ENCODE measurements at regions not wholly inside any gene's neighbourhood (a gene's known extent, or its start where the extent isn't known, plus 50 kb on each side); places are given as distances from the start of the nearest gene placed in this dataset.

DNA sequence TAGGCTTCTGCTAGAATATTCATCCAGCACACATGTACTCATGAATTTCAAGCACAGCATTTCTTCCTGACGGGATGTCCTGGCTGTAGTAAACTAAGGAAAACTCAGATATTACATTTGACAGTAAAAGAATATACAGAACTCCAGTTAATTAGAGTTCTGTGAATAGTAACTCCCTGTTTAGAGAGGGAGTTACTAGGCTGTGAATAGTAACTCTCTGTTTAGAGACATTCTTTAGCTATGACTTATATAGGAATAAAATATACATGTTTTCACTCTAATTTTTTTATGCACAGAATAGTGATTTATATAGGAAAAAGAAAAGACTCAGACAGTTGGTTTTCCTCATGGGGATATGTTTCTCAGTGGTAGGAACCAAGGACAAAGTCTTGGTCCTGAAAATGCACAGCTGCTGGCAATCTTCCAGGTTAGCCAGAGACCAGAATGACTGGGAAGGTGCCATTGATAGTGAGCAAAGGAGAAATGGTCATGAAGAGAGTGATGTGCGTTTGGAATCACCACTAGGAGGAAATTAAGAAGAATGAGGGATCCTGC lies 480.7 kb upstream of the THBS1 start:
- Histone ChIP-seq H3K9ac (ENCODE audit: insufficient read depth, low read depth, low read length) (no peak overlapping the region), H3K79me2 (ENCODE audit: insufficient read depth, low read length) (no peaks in the 10 kb centered on the region), H3K36me3 (replicated peaks in 1 of 2; ENCODE audit: control insufficient read depth in 1 of 2, insufficient read depth in 2 of 2, low read length in 2 of 2) (no peaks in the 10 kb centered on the region), H3K27me3 (ENCODE audit: control insufficient read depth in 1 of 2, insufficient read depth in 2 of 2, low read length in 2 of 2) (peaks cover 0 to 4% of the 10 kb centered on the region in 2 experiments; a peak in 1 of 5 replicates), H3K9me3 (ENCODE audit: low read length) (no peaks in the 10 kb centered on the region), H3K4me2 (ENCODE audit: low read depth, low read length) (no peak overlapping the region), H3K4me3 (replicated peaks in 1 of 3; ENCODE audit: insufficient read depth in 1 of 3, low read depth in 2 of 3, low read length in 3 of 3) (no peak overlapping the region), H3K4me1 (ENCODE audit: insufficient read depth, low read length) (no peaks in the 10 kb centered on the region), H4K20me1 (ENCODE audit: insufficient read depth, low read length) (no peaks in the 10 kb centered on the region), H3K27ac (ENCODE audit: extremely low read length, insufficient read depth, low read length) (no peak overlapping the region), H2AFZ (ENCODE audit: low read length) (no peak overlapping the region)
- no TSS peak for BruUV-seq (replicated peaks)
- no peak for FAIRE-seq
- CTCF ChIA-PET (ENCODE audit: low intra/inter-chr PET ratio, low total read pairs) = no interaction called here
- no peak for TF ChIP-seq PHF8 (CRISPR knock-in tag; IDR thresholded peaks at IDR 0.05)
- TF ChIP-seq, protein P1, sequence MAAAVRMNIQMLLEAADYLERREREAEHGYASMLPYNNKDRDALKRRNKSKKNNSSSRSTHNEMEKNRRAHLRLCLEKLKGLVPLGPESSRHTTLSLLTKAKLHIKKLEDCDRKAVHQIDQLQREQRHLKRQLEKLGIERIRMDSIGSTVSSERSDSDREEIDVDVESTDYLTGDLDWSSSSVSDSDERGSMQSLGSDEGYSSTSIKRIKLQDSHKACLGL (CRISPR knock-in tag; IDR thresholded peaks at IDR 0.05) = no peak
- TF ChIP-seq SAP130 (CRISPR knock-in tag; IDR thresholded peaks at IDR 0.05; ENCODE audit: low read depth) = no peak
- no peak for TF ChIP-seq ELF3 (CRISPR knock-in tag; IDR thresholded peaks at IDR 0.05)
- TF ChIP-seq ZMYM4 (CRISPR knock-in tag; IDR thresholded peaks at IDR 0.05) = no peak
- TF ChIP-seq ZNF263 (CRISPR knock-in tag; IDR thresholded peaks at IDR 0.05) = no peak
- TF ChIP-seq SALL2 (CRISPR knock-in tag; IDR thresholded peaks at IDR 0.05) = no peak
- intact Hi-C loops (cut with micrococcal nuclease; ENCODE audit: unreplicated experiment) (no loop called here), in situ Hi-C loops (cut with HindIII; ENCODE audit: extremely low pct_ligation_motif_present, low pct_unique_long_range_greater_than_20kb) (no loop called here)
- ATAC-seq = no peak
- 13% methylated on average over 2 of the region's 2 CpGs for whole genome bisulfite sequencing (ENCODE audit: low lambda C conversion rate)
- DNase-seq (ENCODE audit: low spot score) = no peak
- POLR2A ChIA-PET = no interaction called here

DNA sequence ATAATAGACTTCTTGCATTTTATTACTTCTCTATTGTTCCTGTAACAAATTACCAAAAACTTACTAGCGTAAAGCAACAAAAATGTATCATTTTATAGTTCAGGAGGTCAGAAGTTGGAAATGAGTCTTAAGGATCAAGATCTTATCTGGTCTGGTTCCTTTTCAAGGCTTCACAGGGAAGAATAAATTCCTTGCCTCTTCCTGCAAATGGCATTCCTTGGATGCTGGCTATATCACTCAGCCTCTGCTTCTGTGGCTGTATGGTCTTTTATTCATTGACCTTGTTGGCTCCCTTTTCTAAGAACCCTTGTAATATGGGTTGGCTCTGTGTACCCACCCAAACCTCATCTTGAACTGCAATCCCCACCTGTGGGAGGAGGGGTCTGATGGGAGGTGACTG lies 478.4 kb upstream of the THBS1 start:
- CTCF ChIA-PET (ENCODE audit: low intra/inter-chr PET ratio, low total read pairs) = no interaction called here
- DNase-seq (ENCODE audit: low spot score) = no peak
- POLR2A ChIA-PET = no interaction called here
- H3K36me3 ChIP-seq (replicated peaks in 1 of 2; ENCODE audit: control insufficient read depth in 1 of 2, insufficient read depth in 2 of 2, low read length in 2 of 2) = no peaks in the 10 kb centered on the region
- no TSS peak for BruUV-seq (replicated peaks)
- no peak overlapping the region for H3K4me3 ChIP-seq (replicated peaks in 1 of 3; ENCODE audit: insufficient read depth in 1 of 3, low read depth in 2 of 3, low read length in 3 of 3)
- no peak for ATAC-seq
- no peak overlapping the region for H3K9ac ChIP-seq (ENCODE audit: insufficient read depth, low read depth, low read length)
- intact Hi-C loops (cut with micrococcal nuclease; ENCODE audit: unreplicated experiment) = no loop called here
- H3K4me2 ChIP-seq (ENCODE audit: low read depth, low read length) = no peak overlapping the region
- whole genome bisulfite sequencing (ENCODE audit: low lambda C conversion rate) = 100% methylated on average over 1 of the region's 1 CpG
- H3K27me3 ChIP-seq (ENCODE audit: control insufficient read depth in 1 of 2, insufficient read depth in 2 of 2, low read length in 2 of 2) = no peaks in the 10 kb centered on the region; a peak in 1 of 5 replicates
- no peak for FAIRE-seq
- H3K9me3 ChIP-seq (ENCODE audit: low read length) = no peaks in the 10 kb centered on the region
- TF ChIP-seq ZNF326 (CRISPR knock-in tag; IDR thresholded peaks at IDR 0.05; ENCODE audit: borderline replicate concordance) = no peak
- TF ChIP-seq, protein P2, sequence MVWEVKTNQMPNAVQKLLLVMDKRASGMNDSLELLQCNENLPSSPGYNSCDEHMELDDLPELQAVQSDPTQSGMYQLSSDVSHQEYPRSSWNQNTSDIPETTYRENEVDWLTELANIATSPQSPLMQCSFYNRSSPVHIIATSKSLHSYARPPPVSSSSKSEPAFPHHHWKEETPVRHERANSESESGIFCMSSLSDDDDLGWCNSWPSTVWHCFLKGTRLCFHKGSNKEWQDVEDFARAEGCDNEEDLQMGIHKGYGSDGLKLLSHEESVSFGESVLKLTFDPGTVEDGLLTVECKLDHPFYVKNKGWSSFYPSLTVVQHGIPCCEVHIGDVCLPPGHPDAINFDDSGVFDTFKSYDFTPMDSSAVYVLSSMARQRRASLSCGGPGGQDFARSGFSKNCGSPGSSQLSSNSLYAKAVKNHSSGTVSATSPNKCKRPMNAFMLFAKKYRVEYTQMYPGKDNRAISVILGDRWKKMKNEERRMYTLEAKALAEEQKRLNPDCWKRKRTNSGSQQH (CRISPR knock-in tag; IDR thresholded peaks at IDR 0.05; ENCODE audit: low read depth) = no peak
- no peak overlapping the region for H3K27ac ChIP-seq (ENCODE audit: extremely low read length, insufficient read depth, low read length)
- H3K4me1 ChIP-seq (ENCODE audit: insufficient read depth, low read length) = no peaks in the 10 kb centered on the region
- H4K20me1 ChIP-seq (ENCODE audit: insufficient read depth, low read length) = no peaks in the 10 kb centered on the region
- in situ Hi-C loops (cut with HindIII; ENCODE audit: extremely low pct_ligation_motif_present, low pct_unique_long_range_greater_than_20kb) = no loop called here
- H2AFZ ChIP-seq (ENCODE audit: low read length) = no peak overlapping the region
- H3K79me2 ChIP-seq (ENCODE audit: insufficient read depth, low read length) = no peaks in the 10 kb centered on the region
